GM18508 (cell line): ENCODE measurements at regions not wholly inside any gene's neighbourhood (a gene's known extent, or its start where the extent isn't known, plus 50 kb on each side); places are given as distances from the start of the nearest gene placed in this dataset.
A peak's percentile ranks its signal among the peaks of the same experiment; 100 is the strongest.

Experiments used
- ATAC-seq: cut with Tn5 transposase; IDR thresholded peaks from one replicate; pipeline ENCODE4 v1.9.1; 2021; ENCODE audit warnings: moderate number of reproducible peaks; ENCODE audit not compliant: insufficient read depth, unreplicated experiment

- ATAC-seq = peak; percentile 66
These were observed 310.8 kb downstream of the GALR1 start for GRCh38 chr18:77560341-77560992.

DNA sequence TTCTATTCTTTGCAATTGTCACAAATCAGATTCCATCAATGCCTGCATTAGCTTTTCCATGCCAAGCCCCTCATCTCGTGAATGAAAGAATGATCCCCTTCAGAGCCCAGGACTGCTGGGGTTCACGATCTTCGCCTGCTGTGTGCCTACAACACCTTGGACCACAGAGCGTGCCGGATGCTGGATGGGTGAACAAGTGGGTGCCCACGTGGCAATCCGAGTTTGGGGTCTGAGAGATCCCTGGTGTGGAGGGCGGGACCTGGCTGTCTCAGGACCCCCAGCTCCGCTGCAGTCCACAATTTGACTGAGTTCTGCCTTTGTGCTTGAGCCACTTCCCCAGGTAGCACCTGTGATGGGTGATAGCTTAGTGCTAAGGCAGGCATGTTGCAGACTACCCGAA is 317.0 kb downstream of the GALR1 start:
- ATAC-seq = no peak

DNA sequence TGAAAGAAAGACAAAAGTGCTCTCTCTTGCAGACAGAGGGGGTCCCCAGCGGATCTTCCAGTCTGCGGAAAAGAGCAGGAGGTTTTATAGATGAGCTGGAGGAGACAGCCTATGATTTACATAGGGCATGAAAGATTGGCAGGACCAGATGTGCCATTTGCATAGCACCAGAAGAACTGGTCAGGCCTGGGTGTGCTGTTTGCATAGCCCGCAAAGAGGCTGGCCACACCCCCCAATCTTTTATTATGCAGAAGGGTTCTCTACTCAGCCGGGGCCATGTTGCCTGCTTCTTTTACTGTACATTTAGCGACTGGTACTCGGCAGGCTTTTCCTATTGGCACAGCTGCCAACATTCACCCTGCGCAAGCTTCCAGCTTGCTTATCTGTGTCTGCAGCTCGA is 317.6 kb downstream of the GALR1 start:
- no peak for ATAC-seq

- no peak for ATAC-seq
These were observed 322.1 kb downstream of the GALR1 start for GRCh38 chr18:77571743-77572142.

DNA sequence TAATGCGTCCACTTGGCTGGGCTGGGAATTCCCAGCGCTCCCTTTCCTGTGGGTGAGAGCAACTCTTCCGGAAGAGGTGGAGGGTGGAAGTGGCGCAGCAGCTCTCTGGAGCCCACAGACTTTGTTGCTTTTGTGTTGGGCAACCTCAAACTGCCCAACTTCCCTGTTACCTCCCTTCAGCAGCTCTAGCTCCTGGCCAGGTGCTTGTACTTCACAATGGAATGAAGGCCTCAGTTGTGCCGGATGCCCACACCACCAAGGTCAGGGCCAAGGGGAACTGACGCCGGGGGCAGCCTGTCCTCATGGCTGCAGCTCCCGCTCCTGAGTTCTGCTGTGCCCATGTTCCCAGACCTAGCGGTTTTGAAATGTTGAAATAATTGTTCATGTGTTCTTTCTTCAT is 322.9 kb downstream of the GALR1 start:
- ATAC-seq = no peak

DNA sequence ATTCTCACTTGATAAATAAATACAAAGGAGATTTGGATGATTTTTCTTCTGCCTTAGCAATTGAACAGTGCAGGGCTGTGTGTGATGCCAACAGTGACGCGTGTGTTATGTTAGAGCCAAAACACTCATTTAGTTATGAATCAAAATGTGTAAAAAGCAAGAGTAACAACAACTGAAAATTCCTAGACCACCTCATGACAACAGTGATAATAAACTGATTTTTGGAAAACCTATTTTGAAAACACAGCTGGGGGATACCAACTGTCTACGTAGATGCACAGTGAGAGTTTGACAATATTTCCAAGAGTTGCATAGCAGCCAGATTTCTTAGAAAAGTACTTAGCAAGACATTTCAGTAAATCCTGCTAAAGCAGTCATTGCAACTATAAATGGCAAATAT is 323.9 kb downstream of the GALR1 start:
- no peak for ATAC-seq

- no peak for ATAC-seq
These were observed 341.4 kb downstream of the GALR1 start for GRCh38 chr18:77590943-77591515.

- no peak for ATAC-seq
These were observed 348.1 kb downstream of the GALR1 start for GRCh38 chr18:77597726-77598125.

DNA sequence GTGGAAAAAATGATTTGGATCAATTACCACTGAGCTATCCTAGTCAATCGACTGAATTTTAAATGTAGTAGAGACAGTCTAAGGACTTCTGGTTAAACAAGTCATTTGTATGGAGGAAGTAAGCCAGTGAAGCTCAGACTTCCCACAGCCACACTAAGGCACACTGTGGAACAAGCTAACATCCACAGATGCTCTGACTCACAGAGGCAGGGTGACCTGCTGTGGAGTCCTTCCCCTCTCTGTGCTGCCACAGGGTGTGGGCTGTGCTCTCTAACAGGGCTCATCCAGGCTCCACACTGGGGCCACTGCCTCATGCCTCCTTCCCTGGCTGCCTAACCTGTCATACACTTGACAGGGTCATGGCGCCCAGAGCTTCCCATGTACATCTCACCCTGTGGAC is 351.0 kb downstream of the GALR1 start:
- no peak for ATAC-seq

DNA sequence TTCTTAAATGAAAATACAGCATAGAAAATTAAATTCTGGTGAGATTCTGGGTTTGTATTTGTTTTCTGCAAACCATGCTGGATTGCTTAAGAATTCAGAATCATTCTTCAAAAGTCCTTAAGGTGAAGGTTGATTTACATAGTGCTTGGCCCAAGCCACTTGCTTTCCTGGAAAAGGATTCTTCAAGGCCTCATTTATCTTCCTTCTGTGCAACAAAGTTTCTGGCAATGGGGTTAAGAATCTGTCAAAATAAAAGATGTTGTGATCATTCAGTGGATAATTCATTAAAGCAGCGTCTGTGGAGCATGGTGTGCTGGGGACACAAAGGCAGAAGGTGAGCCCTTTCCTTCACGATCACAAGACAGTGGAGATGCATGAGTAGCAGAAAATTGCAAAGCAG is 351.9 kb downstream of the GALR1 start:
- no peak for ATAC-seq

- no peak for ATAC-seq
These were observed 357.4 kb downstream of the GALR1 start for GRCh38 chr18:77607087-77607486.

- ATAC-seq = no peak
These were observed 359.2 kb downstream of the GALR1 start for GRCh38 chr18:77608807-77609206.

GRCh38 chr18:77617694-77618093 is 368.0 kb downstream of the GALR1 start:
- ATAC-seq = no peak

DNA sequence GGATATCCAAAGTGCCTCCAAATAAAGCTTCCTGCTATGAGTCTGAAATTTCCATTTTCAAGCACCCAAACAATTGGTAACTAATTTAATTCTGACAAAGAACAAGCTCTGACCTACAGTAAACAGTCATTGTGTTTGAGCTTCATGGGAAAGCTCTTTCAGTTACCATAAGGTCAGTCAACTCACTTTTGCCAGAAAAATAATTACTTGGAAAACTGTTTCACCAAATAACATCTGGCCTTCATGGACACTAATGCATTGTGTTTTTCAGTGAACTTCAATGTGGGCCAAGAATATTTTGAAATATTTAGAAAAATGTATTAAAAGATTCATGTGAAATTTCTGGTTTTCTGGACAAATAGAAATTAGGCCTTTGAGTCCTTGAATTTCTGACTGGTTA is 369.9 kb downstream of the GALR1 start:
- no peak for ATAC-seq

GRCh38 chr18:77622009-77622692 is 372.5 kb downstream of the GALR1 start:
- ATAC-seq = no peak

DNA sequence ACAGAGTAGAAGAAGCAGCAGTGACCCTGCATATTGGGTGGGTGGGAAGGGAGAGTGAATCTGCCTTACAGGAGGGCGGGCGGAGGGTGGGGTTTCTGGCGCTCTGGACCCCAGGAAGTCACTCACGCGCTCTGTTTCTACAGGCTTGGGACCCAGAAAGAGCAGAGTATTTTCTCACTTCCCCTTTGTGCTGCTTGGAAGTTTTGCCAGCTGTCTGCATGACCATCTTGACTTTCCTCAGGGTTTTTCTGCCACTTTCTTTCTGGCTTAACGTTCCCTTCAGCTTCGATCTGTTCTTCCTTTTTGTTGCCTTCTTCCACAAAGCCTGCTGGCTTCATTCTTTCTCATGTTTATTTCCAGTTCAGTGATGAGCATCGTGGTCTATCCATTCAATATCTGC is 383.1 kb downstream of the GALR1 start:
- no peak for ATAC-seq

DNA sequence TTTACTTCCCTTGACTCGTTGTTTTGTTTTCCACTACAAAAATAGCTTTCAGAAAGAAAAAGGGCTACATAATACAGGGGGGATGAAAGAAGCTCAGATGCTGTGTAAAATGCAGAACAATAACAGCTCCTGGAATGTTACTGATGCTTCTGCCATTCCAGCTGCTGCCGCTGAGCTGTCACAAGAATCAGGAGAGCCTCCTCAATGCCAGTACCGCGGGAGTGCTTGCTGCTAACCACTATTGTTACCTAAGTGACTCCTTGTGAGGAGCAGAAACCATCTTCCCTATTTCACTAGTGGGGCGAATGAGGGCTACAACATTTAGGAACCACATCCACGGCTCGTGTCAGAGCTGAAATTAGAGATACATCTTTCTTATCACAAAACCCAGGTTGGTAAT is 384.8 kb downstream of the GALR1 start:
- ATAC-seq = no peak

GRCh38 chr18:77635451-77635850 is 385.8 kb downstream of the GALR1 start:
- ATAC-seq = no peak

GRCh38 chr18:77635858-77636257 is 386.2 kb downstream of the GALR1 start:
- no peak for ATAC-seq

GRCh38 chr18:77645170-77645872 is 395.7 kb downstream of the GALR1 start:
- ATAC-seq = no peak

GRCh38 chr18:77647472-77647871 is 397.8 kb downstream of the GALR1 start:
- no peak for ATAC-seq
